ENCODE measurements at regions not wholly inside any gene's neighbourhood (a gene's known extent, or its start where the extent isn't known, plus 50 kb on each side); places are given as distances from the start of the nearest gene placed in this dataset.
"Not testable (repeated sequence)": the region's sequence is repeated elsewhere in the genome, so short reads cannot be mapped to it uniquely, and the experiment has no call there.

DNA sequence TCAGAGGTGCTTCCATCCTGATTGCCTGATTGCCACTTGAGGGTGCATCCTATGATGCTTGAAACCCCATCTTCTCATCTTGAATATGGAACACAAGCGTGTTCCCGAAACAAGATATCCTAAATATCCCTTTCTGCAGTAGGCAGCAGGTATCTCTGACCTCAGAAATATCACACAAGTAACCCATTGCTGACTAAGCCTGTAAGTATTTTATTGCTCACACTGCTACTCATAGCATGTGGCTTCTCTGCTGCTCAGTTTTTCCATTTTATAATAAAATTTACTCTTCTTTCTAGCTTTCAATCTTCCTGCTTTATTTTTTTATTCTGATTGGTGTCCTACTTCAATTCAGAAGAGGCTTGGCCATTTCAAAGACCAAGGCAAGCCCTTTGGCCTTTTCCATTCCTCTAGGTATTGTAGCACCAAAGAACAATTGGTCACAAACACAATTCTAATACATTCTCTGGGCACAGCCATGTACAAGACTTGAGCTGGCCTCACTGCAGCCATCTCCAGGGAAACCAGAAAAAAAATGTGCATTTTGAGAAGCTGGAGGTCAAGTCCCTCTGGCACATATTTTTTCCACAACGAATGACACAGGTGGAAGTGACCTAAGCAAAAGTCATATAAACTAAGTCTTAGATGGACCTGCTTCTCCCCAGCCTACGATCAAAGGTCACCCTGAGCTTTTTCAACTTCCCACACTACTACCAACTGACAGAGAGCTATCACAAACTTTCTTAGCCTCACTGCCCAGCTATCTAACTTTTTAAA, 107.0 kb downstream of the OR13H1 start:
- Histone ChIP-seq H3K36me3 (ENCODE audit: low read depth, missing control alignments) (no peaks in the 10 kb centered on the region), H3K27ac (no peak overlapping the region), H3K4me3 (no peak overlapping the region), H3K27me3 (no peaks in the 10 kb centered on the region), H3K9me3 (no peaks in the 10 kb centered on the region), H3K4me1 (no peaks in the 10 kb centered on the region)
- TF ChIP-seq, protein P1, sequence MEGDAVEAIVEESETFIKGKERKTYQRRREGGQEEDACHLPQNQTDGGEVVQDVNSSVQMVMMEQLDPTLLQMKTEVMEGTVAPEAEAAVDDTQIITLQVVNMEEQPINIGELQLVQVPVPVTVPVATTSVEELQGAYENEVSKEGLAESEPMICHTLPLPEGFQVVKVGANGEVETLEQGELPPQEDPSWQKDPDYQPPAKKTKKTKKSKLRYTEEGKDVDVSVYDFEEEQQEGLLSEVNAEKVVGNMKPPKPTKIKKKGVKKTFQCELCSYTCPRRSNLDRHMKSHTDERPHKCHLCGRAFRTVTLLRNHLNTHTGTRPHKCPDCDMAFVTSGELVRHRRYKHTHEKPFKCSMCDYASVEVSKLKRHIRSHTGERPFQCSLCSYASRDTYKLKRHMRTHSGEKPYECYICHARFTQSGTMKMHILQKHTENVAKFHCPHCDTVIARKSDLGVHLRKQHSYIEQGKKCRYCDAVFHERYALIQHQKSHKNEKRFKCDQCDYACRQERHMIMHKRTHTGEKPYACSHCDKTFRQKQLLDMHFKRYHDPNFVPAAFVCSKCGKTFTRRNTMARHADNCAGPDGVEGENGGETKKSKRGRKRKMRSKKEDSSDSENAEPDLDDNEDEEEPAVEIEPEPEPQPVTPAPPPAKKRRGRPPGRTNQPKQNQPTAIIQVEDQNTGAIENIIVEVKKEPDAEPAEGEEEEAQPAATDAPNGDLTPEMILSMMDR (IDR thresholded peaks at IDR 0.05), result no peak
- TF ChIP-seq POLR2A (IDR thresholded peaks at IDR 0.05), result no peak
- DNase-seq, result no peak
- intact Hi-C loops (cut with DNase I; ENCODE audit: low total_unique reads), result no loop called here
- 65 to 70% methylated on average over 4 of the region's 4 CpGs for WGBS, 2 donors

DNA sequence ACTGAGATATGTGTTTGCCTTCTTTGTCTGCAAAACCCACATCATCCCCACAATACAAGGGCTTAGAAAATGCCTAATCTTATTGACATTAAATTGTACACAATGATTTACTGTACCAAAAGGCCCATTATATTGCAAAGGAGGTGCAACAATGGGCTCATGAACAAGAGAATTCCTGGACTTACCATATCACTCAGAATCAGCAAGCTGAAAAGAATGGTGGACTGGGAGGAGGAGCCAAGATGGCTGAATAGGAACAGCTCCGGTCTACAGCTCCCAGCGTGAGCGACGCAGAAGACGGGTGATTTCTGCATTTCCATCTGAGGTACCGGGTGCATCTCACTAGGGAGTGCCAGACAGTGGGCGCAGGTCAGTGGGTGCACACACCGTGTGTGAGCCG, 119.9 kb downstream of the OR13H1 start:
- H3K9me3 ChIP-seq; H3K4me3 ChIP-seq; H3K27ac ChIP-seq; H3K4me1 ChIP-seq; H3K36me3 ChIP-seq (ENCODE audit: low read depth, missing control alignments); H3K27me3 ChIP-seq; DNase-seq; intact Hi-C loops (cut with DNase I; ENCODE audit: low total_unique reads): not testable (repeated sequence)
- WGBS, 2 donors, result 80 to 100% methylated on average over 2 to 9 of the region's 9 CpGs

DNA sequence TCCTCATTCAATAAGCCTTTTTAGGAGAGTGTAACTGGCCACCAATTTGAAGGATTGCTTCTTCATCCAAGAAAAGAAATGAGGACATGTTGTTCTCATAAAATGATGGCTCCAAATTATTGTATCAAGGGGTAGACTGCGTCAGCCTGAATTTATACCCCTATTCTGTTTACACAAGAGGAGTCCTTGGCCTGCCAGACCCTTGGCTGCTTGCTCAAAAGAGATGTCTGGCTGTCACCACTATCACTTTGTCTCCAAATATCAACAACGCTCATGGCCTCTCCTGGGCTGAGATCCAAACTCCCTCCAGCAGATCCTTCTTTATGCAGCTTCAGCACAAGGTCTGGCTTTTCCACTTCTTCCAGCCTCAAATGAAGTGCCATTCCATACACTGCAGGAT, 127.9 kb downstream of the OR13H1 start:
- Histone ChIP-seq H3K4me3 (no peak overlapping the region), H3K4me1 (no peaks in the 10 kb centered on the region), H3K27me3 (no peaks in the 10 kb centered on the region), H3K9me3 (no peaks in the 10 kb centered on the region), H3K27ac (no peak overlapping the region), H3K36me3 (ENCODE audit: low read depth, missing control alignments) (no peaks in the 10 kb centered on the region)
- intact Hi-C loops (cut with DNase I; ENCODE audit: low total_unique reads), result no loop called here
- TF ChIP-seq POLR2A (IDR thresholded peaks at IDR 0.05), result no peak
- TF ChIP-seq, protein P1 (IDR thresholded peaks at IDR 0.05), result no peak
- 33 to 34% methylated on average over 2 of the region's 2 CpGs for WGBS, 2 donors
- peak; percentile 49 for DNase-seq

DNA sequence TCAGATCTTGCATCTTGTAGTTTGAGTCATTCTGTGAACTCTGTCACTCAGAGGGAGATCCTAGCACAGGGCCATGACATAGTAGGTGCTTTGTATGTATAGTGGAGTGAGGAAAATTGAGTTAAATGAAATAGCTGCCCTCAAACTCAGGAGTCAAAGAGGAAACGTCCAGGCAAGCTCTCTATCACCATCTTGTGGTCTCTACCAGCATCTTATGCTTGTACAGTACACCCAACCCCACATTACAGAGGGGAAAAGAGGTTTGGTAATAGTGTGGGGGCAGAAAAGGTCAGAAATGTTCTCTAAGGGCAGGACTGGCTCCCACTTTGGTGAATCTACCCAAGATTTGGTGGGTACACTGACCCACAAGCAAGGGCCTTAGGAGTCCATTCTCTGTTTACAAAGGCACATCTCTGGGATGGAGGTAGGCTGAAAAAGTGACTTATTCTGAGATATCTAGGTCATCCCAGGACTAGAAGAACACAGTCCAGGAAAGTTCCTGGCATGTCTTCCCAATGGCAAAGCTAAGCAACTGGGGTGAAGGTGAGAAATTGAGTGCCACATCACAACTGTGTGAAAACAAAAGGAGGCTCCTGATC, 131.8 kb downstream of the OR13H1 start:
- no peak overlapping the region for H3K27ac ChIP-seq
- H3K4me3 ChIP-seq, result no peak overlapping the region
- no peaks in the 10 kb centered on the region for H3K27me3 ChIP-seq
- H3K9me3 ChIP-seq, result no peaks in the 10 kb centered on the region
- H3K36me3 ChIP-seq (ENCODE audit: low read depth, missing control alignments), result no peaks in the 10 kb centered on the region
- no peak for TF ChIP-seq POLR2A (IDR thresholded peaks at IDR 0.05)
- TF ChIP-seq, protein P1 (IDR thresholded peaks at IDR 0.05), result peak in 1 of 3 experiments; percentile 24
- intact Hi-C loops (cut with DNase I; ENCODE audit: low total_unique reads), result no loop called here
- no CpG with 5 or more reads among the region's 1 CpG for WGBS, 2 donors
- no peaks in the 10 kb centered on the region for H3K4me1 ChIP-seq
- DNase-seq, result no peak

DNA sequence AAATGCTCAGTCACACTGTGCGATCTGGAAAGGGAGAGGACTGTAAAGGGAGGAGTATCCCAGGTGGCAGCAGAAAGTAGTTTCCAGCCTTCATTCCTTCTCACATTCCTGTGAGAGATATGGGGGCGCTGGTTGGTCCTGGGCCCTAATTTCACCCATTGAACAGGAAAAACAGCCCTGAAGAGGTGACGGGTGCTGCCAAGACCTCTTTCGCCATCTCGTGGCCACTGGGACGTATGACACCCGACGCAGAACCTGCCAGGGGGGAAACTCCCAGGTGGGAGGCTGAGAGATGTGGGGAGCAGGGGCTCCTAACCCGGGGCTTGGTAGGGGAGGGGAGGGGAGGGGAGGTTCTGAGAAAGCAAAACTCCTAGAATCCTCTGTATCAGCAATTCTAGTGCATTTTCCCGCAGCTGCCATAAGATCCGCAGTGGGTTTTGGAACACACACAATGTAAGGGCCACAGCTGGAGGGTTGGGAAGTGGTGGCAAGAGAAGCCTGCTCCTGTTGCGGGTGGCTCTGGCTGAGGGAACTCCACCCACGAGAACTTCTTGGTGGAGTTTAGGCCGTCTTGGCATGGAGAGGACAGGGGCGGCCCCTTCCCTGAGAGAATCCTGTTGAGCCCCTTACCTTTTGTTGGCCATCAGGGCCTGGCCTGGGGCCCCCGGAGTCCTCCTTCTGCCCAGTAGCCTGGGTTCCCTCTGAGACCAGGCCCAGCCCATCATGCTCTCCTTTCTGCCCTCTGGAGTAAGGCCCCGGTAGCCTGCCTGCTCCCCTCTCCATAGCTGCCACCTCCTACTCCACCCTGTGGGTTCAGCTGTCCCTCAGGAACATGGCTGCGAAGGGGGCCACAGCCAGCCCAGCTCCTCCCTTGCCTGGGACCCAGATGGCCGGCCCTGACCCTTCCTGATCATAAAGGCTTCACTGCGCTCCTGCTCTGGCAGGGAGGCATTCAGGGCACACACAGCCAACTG, 134.1 kb downstream of the OR13H1 start:
- intact Hi-C loops (cut with DNase I; ENCODE audit: low total_unique reads), result no loop called here
- no peak overlapping the region for H3K4me3 ChIP-seq
- TF ChIP-seq, protein P1 (IDR thresholded peaks at IDR 0.05), result peak in 1 of 3 experiments; percentile 54
- no peak for TF ChIP-seq POLR2A (IDR thresholded peaks at IDR 0.05)
- H3K9me3 ChIP-seq, result no peaks in the 10 kb centered on the region
- WGBS, 2 donors, result 58 to 67% methylated on average over 4 to 18 of the region's 20 CpGs
- H3K27me3 ChIP-seq, result no peaks in the 10 kb centered on the region
- no peaks in the 10 kb centered on the region for H3K36me3 ChIP-seq (ENCODE audit: low read depth, missing control alignments)
- no peaks in the 10 kb centered on the region for H3K4me1 ChIP-seq
- H3K27ac ChIP-seq, result no peak overlapping the region
- peak; percentile 25 for DNase-seq

DNA sequence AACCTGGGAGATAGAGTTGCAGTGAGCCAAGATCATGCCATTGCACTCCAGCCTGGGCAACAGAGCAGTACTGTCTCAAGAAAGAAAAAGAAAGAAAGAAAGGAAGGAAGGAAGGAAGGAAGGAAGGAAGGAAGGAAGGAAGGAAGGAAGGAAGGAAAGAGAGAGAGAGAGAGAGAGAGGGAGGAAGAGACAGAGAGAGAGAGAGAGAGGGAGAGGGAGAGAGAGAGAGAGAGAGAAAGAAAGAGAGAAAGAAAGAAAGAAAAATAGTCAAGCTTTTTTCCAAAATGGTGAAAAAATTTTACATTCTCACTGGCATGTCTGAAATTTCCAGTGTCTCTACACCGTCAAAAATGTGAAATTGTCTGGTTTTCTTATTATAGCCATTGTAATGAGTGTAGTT, 138.9 kb downstream of the OR13H1 start:
- WGBS, 2 donors, result 81 to 88% methylated on average over 1 of the region's 1 CpG
- intact Hi-C loops (cut with DNase I; ENCODE audit: low total_unique reads); H3K27me3 ChIP-seq; H3K27ac ChIP-seq; DNase-seq; H3K9me3 ChIP-seq; H3K4me3 ChIP-seq; H3K4me1 ChIP-seq; H3K36me3 ChIP-seq (ENCODE audit: low read depth, missing control alignments): not testable (repeated sequence)
